Mucosa of stomach (tissue), 1 donor: ENCODE measurements at regions not wholly inside any gene's neighbourhood (a gene's known extent, or its start where the extent isn't known, plus 50 kb on each side); places are given as distances from the start of the nearest gene placed in this dataset.
"Not testable (repeated sequence)": the region's sequence is repeated elsewhere in the genome, so short reads cannot be mapped to it uniquely, and the experiment has no call there.

Experiments used
- H3K27me3 ChIP-seq: one replicate; pipeline ENCODE4 v1.7.0; 2013; ENCODE audit warnings: mild to moderate bottlenecking, low read length; ENCODE audit not compliant: control insufficient read depth, insufficient read depth
- H3K36me3 ChIP-seq: one replicate; pipeline ENCODE4 v1.7.0; 2013; ENCODE audit warnings: low read length; ENCODE audit not compliant: control insufficient read depth, insufficient read depth
- H3K4me1 ChIP-seq: one replicate; pipeline ENCODE4 v1.7.0; 2013; ENCODE audit warnings: mild to moderate bottlenecking, low read length; ENCODE audit not compliant: control insufficient read depth, insufficient read depth
- H3K4me3 ChIP-seq: one replicate; pipeline ENCODE4 v1.7.0; 2013; ENCODE audit warnings: low read length
- H3K9ac ChIP-seq: one replicate; pipeline ENCODE4 v1.7.0; 2013; ENCODE audit warnings: mild to moderate bottlenecking, low read length, moderate library complexity
- H3K9me3 ChIP-seq: one replicate; pipeline ENCODE4 v1.7.0; 2013; ENCODE audit warnings: mild to moderate bottlenecking, low read length, moderate library complexity; ENCODE audit not compliant: control insufficient read depth
- donor health status: Pancreatic carcinoma.

- H3K4me3 ChIP-seq, result no peak overlapping the region
- H3K27me3 ChIP-seq, result no peaks in the 10 kb centered on the region
- H3K36me3 ChIP-seq, result no peaks in the 10 kb centered on the region
- H3K9me3 ChIP-seq, result no peaks in the 10 kb centered on the region
- H3K9ac ChIP-seq, result no peak overlapping the region
- no peaks in the 10 kb centered on the region for H3K4me1 ChIP-seq
These were observed 151.8 kb upstream of the NTF3 start for GRCh38 chr12:5280086-5280485.

- not testable (repeated sequence) for H3K36me3 ChIP-seq, H3K4me1 ChIP-seq, H3K9me3 ChIP-seq, H3K27me3 ChIP-seq, H3K9ac ChIP-seq, H3K4me3 ChIP-seq
These were observed 141.5 kb upstream of the NTF3 start for GRCh38 chr12:5290368-5290767.

- Histone ChIP-seq H3K36me3 (no peaks in the 10 kb centered on the region), H3K4me3 (no peak overlapping the region), H3K27me3 (no peaks in the 10 kb centered on the region), H3K9ac (no peak overlapping the region), H3K4me1 (no peaks in the 10 kb centered on the region), H3K9me3 (no peaks in the 10 kb centered on the region)
These were observed 139.3 kb upstream of the NTF3 start for GRCh38 chr12:5292651-5293050.

GRCh38 chr12:5293773-5294172, 138.1 kb upstream of the NTF3 start:
- Histone ChIP-seq H3K36me3 (no peaks in the 10 kb centered on the region), H3K27me3 (no peaks in the 10 kb centered on the region), H3K4me1 (no peaks in the 10 kb centered on the region), H3K9ac (no peak overlapping the region), H3K4me3 (no peak overlapping the region), H3K9me3 (no peaks in the 10 kb centered on the region)

- H3K4me3 ChIP-seq, result no peak overlapping the region
- H3K36me3 ChIP-seq, result no peaks in the 10 kb centered on the region
- H3K4me1 ChIP-seq, result no peaks in the 10 kb centered on the region
- no peaks in the 10 kb centered on the region for H3K27me3 ChIP-seq
- no peaks in the 10 kb centered on the region for H3K9me3 ChIP-seq
- H3K9ac ChIP-seq, result no peak overlapping the region
These were observed 137.4 kb upstream of the NTF3 start for GRCh38 chr12:5294274-5295070.

GRCh38 chr12:5295151-5295550, 136.8 kb upstream of the NTF3 start:
- Histone ChIP-seq H3K9me3 (no peaks in the 10 kb centered on the region), H3K4me3 (no peak overlapping the region), H3K4me1 (no peaks in the 10 kb centered on the region), H3K9ac (no peak overlapping the region), H3K27me3 (no peaks in the 10 kb centered on the region), H3K36me3 (no peaks in the 10 kb centered on the region)

GRCh38 chr12:5295996-5296395, 135.9 kb upstream of the NTF3 start:
- H3K36me3 ChIP-seq, result no peaks in the 10 kb centered on the region
- H3K4me1 ChIP-seq, result no peaks in the 10 kb centered on the region
- H3K27me3 ChIP-seq, result no peaks in the 10 kb centered on the region
- H3K4me3 ChIP-seq, result no peak overlapping the region
- no peaks in the 10 kb centered on the region for H3K9me3 ChIP-seq
- no peak overlapping the region for H3K9ac ChIP-seq

GRCh38 chr12:5301539-5301938, 130.4 kb upstream of the NTF3 start:
- Histone ChIP-seq H3K36me3 (no peaks in the 10 kb centered on the region), H3K4me3 (no peak overlapping the region)

GRCh38 chr12:5305425-5305824, 126.5 kb upstream of the NTF3 start:
- Histone ChIP-seq H3K27me3 (no peaks in the 10 kb centered on the region), H3K36me3 (no peaks in the 10 kb centered on the region), H3K9me3 (no peaks in the 10 kb centered on the region), H3K9ac (no peak overlapping the region), H3K4me3 (no peak overlapping the region), H3K4me1 (no peaks in the 10 kb centered on the region)

More at GRCh38 chr12:5301539-5301938, 130.4 kb upstream of the NTF3 start:
- Histone ChIP-seq H3K9me3 (no peaks in the 10 kb centered on the region), H3K9ac (no peak overlapping the region), H3K27me3 (no peaks in the 10 kb centered on the region), H3K4me1 (no peaks in the 10 kb centered on the region)

GRCh38 chr12:5305886-5306545, 125.9 kb upstream of the NTF3 start:
- no peak overlapping the region for H3K9ac ChIP-seq
- H3K36me3 ChIP-seq, result no peaks in the 10 kb centered on the region
- no peaks in the 10 kb centered on the region for H3K9me3 ChIP-seq
- no peak overlapping the region for H3K4me3 ChIP-seq
- no peaks in the 10 kb centered on the region for H3K4me1 ChIP-seq
- no peaks in the 10 kb centered on the region for H3K27me3 ChIP-seq

GRCh38 chr12:5307065-5307464, 124.8 kb upstream of the NTF3 start:
- Histone ChIP-seq H3K27me3 (no peaks in the 10 kb centered on the region), H3K9ac (no peak overlapping the region), H3K4me1 (no peaks in the 10 kb centered on the region), H3K9me3 (no peaks in the 10 kb centered on the region), H3K36me3 (no peaks in the 10 kb centered on the region), H3K4me3 (no peak overlapping the region)

- Histone ChIP-seq H3K27me3 (no peaks in the 10 kb centered on the region), H3K9ac (no peak overlapping the region), H3K36me3 (no peaks in the 10 kb centered on the region), H3K4me3 (no peak overlapping the region), H3K4me1 (no peaks in the 10 kb centered on the region), H3K9me3 (no peaks in the 10 kb centered on the region)
These were observed 123.7 kb upstream of the NTF3 start for GRCh38 chr12:5308216-5308615.
